ENCODE measurements at regions not wholly inside any gene's neighbourhood (a gene's known extent, or its start where the extent isn't known, plus 50 kb on each side); places are given as distances from the start of the nearest gene placed in this dataset.

- ChIA-PET CTCF (interaction anchor here (0.7 kb wide), 1 partner anchor 1936 kb away, joined by 5 read pairs; no protein-coding TSS in a partner anchor), POLR2A (no interaction called here)
- DNase-seq = no peak
- no peaks in the 10 kb centered on the region for H3K36me3 Mint-ChIP-seq (ENCODE audit: low read depth)
- H3K27ac ChIP-seq (ENCODE audit: low read depth in 1 of 2, low read length in 2 of 2) = no peak overlapping the region
- no peak for ATAC-seq (ENCODE audit: poor library complexity)
- H3K4me3 ChIP-seq (ENCODE audit: low read length) = no peak overlapping the region
- H3K4me1 Mint-ChIP-seq (ENCODE audit: low read depth) = no peaks in the 10 kb centered on the region
- H3K27me3 ChIP-seq (ENCODE audit: control insufficient read depth in 1 of 2, insufficient read depth in 2 of 2, low read length in 2 of 2) = no peaks in the 10 kb centered on the region
- H3K9me3 ChIP-seq (ENCODE audit: control insufficient read depth in 1 of 2, insufficient read depth in 1 of 2, low read length in 2 of 2) = peaks cover 5 to 11% of the 10 kb centered on the region in 2 experiments
- H3K27ac Mint-ChIP-seq = no peak overlapping the region
- H3K27me3 Mint-ChIP-seq = no peaks in the 10 kb centered on the region
- no peaks in the 10 kb centered on the region for H3K4me1 ChIP-seq (ENCODE audit: insufficient read depth, low read length)
- no peaks in the 10 kb centered on the region for H3K36me3 ChIP-seq (ENCODE audit: insufficient read depth, low read length)
- intact Hi-C loops (cut with DNase I, micrococcal nuclease) = no loop called here
- peaks cover 11% of the 10 kb centered on the region for H3K9me3 Mint-ChIP-seq
- H3K4me3 Mint-ChIP-seq = no peak overlapping the region
- TF ChIP-seq CTCF (IDR thresholded peaks at IDR 0.05) = no peak
These were observed 182.0 kb downstream of the LURAP1L start for GRCh38 chr9:12956805-12957204.

GRCh38 chr9:12958279-12958678 lies 183.5 kb downstream of the LURAP1L start:
- no peaks in the 10 kb centered on the region for H3K27me3 ChIP-seq (ENCODE audit: control insufficient read depth in 1 of 2, insufficient read depth in 2 of 2, low read length in 2 of 2)
- DNase-seq = no peak
- no peak for TF ChIP-seq CTCF (IDR thresholded peaks at IDR 0.05)
- CTCF ChIA-PET = no interaction called here
- no peak overlapping the region for H3K4me3 Mint-ChIP-seq
- H3K4me3 ChIP-seq (ENCODE audit: low read length) = no peak overlapping the region
- no peak overlapping the region for H3K27ac ChIP-seq (ENCODE audit: low read depth in 1 of 2, low read length in 2 of 2)
- no peaks in the 10 kb centered on the region for H3K27me3 Mint-ChIP-seq
- no peaks in the 10 kb centered on the region for H3K36me3 ChIP-seq (ENCODE audit: insufficient read depth, low read length)
- intact Hi-C loops (cut with DNase I, micrococcal nuclease) = no loop called here
- H3K9me3 ChIP-seq (ENCODE audit: control insufficient read depth in 1 of 2, insufficient read depth in 1 of 2, low read length in 2 of 2) = peaks cover 5 to 11% of the 10 kb centered on the region in 2 experiments
- no peaks in the 10 kb centered on the region for H3K36me3 Mint-ChIP-seq (ENCODE audit: low read depth)
- no peaks in the 10 kb centered on the region for H3K4me1 Mint-ChIP-seq (ENCODE audit: low read depth)
- ATAC-seq (ENCODE audit: poor library complexity) = no peak
- POLR2A ChIA-PET = no interaction called here
- H3K4me1 ChIP-seq (ENCODE audit: insufficient read depth, low read length) = no peaks in the 10 kb centered on the region
- H3K9me3 Mint-ChIP-seq = peaks cover 13% of the 10 kb centered on the region
- no peak overlapping the region for H3K27ac Mint-ChIP-seq

GRCh38 chr9:12958708-12959107 lies 183.9 kb downstream of the LURAP1L start:
- intact Hi-C loops (cut with DNase I, micrococcal nuclease) = no loop called here
- ChIA-PET CTCF (no interaction called here), POLR2A (no interaction called here)
- Mint-ChIP-seq H3K4me1 (ENCODE audit: low read depth) (no peaks in the 10 kb centered on the region), H3K27ac (no peak overlapping the region), H3K27me3 (no peaks in the 10 kb centered on the region), H3K36me3 (ENCODE audit: low read depth) (no peaks in the 10 kb centered on the region), H3K4me3 (no peak overlapping the region), H3K9me3 (peaks cover 13% of the 10 kb centered on the region)
- ATAC-seq (ENCODE audit: poor library complexity) (no peak), DNase-seq (no peak)
- no peak overlapping the region for H3K27ac ChIP-seq (ENCODE audit: low read depth in 1 of 2, low read length in 2 of 2)
- no peak overlapping the region for H3K4me3 ChIP-seq (ENCODE audit: low read length)
- H3K4me1 ChIP-seq (ENCODE audit: insufficient read depth, low read length) = no peaks in the 10 kb centered on the region
- H3K36me3 ChIP-seq (ENCODE audit: insufficient read depth, low read length) = no peaks in the 10 kb centered on the region
- H3K27me3 ChIP-seq (ENCODE audit: control insufficient read depth in 1 of 2, insufficient read depth in 2 of 2, low read length in 2 of 2) = no peaks in the 10 kb centered on the region
- no peak for TF ChIP-seq CTCF (IDR thresholded peaks at IDR 0.05)
- peaks cover 5 to 11% of the 10 kb centered on the region in 2 experiments for H3K9me3 ChIP-seq (ENCODE audit: control insufficient read depth in 1 of 2, insufficient read depth in 1 of 2, low read length in 2 of 2)
